ENCODE measurements at regions not wholly inside any gene's neighbourhood (a gene's known extent, or its start where the extent isn't known, plus 50 kb on each side); places are given as distances from the start of the nearest gene placed in this dataset.
"Not testable (repeated sequence)": the region's sequence is repeated elsewhere in the genome, so short reads cannot be mapped to it uniquely, and the experiment has no call there.

GRCh38 chr6:60382771-60383170 lies 1903.3 kb downstream of the KHDRBS2 start:
- not testable (repeated sequence) for H2AFZ ChIP-seq (ENCODE audit: low read depth, low read length); H3K4me2 ChIP-seq (ENCODE audit: low read length); H3K27me3 ChIP-seq (ENCODE audit: insufficient read depth, low read length); FAIRE-seq; DNase-seq (ENCODE audit: low read depth); H3K9me3 Mint-ChIP-seq (ENCODE audit: unreplicated experiment); H3K4me3 ChIP-seq (ENCODE audit: insufficient read depth, low read depth, low read length); H3K4me1 Mint-ChIP-seq (ENCODE audit: low read depth, unreplicated experiment); H4K20me1 ChIP-seq (ENCODE audit: insufficient read depth, low read length); H3K9ac ChIP-seq (ENCODE audit: low read length); H3K4me3 Mint-ChIP-seq (ENCODE audit: unreplicated experiment); H3K36me3 Mint-ChIP-seq (ENCODE audit: low read depth, unreplicated experiment); H3K79me2 ChIP-seq (ENCODE audit: insufficient read depth, low read length); H3K27me3 Mint-ChIP-seq (ENCODE audit: low read depth, unreplicated experiment); H3K36me3 ChIP-seq (ENCODE audit: insufficient read depth, low read length); H3K27ac ChIP-seq (ENCODE audit: low read depth, low read length); H3K27ac Mint-ChIP-seq (ENCODE audit: unreplicated experiment); H3K4me1 ChIP-seq (ENCODE audit: insufficient read depth, low read length); H3K9me3 ChIP-seq (ENCODE audit: insufficient read depth, low read depth, low read length)

DNA sequence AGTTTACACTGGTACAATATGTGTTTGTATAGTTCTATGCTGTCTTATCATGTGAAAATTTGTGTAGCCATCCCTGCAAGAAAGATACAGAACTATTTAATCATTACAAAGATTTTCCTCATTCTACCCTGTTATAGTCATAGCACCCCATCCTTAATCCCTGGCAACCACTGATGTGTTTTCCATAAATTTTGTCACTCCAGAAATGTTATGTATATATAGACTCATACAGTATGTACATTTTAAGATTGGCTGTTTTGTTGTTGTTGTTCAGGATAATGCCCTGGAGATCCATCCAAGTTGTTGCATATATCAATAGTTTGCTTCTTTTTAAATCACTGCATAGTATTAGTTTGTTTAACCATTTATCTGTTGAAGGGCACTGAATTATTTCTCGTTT lies 1911.9 kb downstream of the KHDRBS2 start:
- not testable (repeated sequence) for DNase-seq (ENCODE audit: low read depth); H4K20me1 ChIP-seq (ENCODE audit: insufficient read depth, low read length); H3K9me3 ChIP-seq (ENCODE audit: insufficient read depth, low read depth, low read length); H3K27me3 Mint-ChIP-seq (ENCODE audit: low read depth, unreplicated experiment); H3K36me3 Mint-ChIP-seq (ENCODE audit: low read depth, unreplicated experiment); H3K4me3 Mint-ChIP-seq (ENCODE audit: unreplicated experiment); H3K4me2 ChIP-seq (ENCODE audit: low read length); H2AFZ ChIP-seq (ENCODE audit: low read depth, low read length); FAIRE-seq; H3K4me3 ChIP-seq (ENCODE audit: insufficient read depth, low read depth, low read length); H3K4me1 ChIP-seq (ENCODE audit: insufficient read depth, low read length); H3K27ac Mint-ChIP-seq (ENCODE audit: unreplicated experiment); H3K36me3 ChIP-seq (ENCODE audit: insufficient read depth, low read length); H3K9me3 Mint-ChIP-seq (ENCODE audit: unreplicated experiment); H3K9ac ChIP-seq (ENCODE audit: low read length); H3K79me2 ChIP-seq (ENCODE audit: insufficient read depth, low read length); H3K27me3 ChIP-seq (ENCODE audit: insufficient read depth, low read length); H3K27ac ChIP-seq (ENCODE audit: low read depth, low read length); H3K4me1 Mint-ChIP-seq (ENCODE audit: low read depth, unreplicated experiment)

- H3K27ac Mint-ChIP-seq (ENCODE audit: unreplicated experiment); H3K4me3 ChIP-seq (ENCODE audit: insufficient read depth, low read depth, low read length); H3K4me1 ChIP-seq (ENCODE audit: insufficient read depth, low read length); H3K4me3 Mint-ChIP-seq (ENCODE audit: unreplicated experiment); H3K4me1 Mint-ChIP-seq (ENCODE audit: low read depth, unreplicated experiment); H3K27me3 ChIP-seq (ENCODE audit: insufficient read depth, low read length); H3K27me3 Mint-ChIP-seq (ENCODE audit: low read depth, unreplicated experiment); H3K36me3 Mint-ChIP-seq (ENCODE audit: low read depth, unreplicated experiment); H4K20me1 ChIP-seq (ENCODE audit: insufficient read depth, low read length); H3K36me3 ChIP-seq (ENCODE audit: insufficient read depth, low read length); H3K4me2 ChIP-seq (ENCODE audit: low read length); H2AFZ ChIP-seq (ENCODE audit: low read depth, low read length); H3K9ac ChIP-seq (ENCODE audit: low read length); H3K79me2 ChIP-seq (ENCODE audit: insufficient read depth, low read length); H3K9me3 ChIP-seq (ENCODE audit: insufficient read depth, low read depth, low read length); H3K9me3 Mint-ChIP-seq (ENCODE audit: unreplicated experiment); FAIRE-seq; H3K27ac ChIP-seq (ENCODE audit: low read depth, low read length): not testable (repeated sequence)
- DNase-seq (ENCODE audit: low read depth) = peak; percentile 0
Observed at GRCh38 chr6:60367800-60368199, 1918.2 kb downstream of the KHDRBS2 start.

DNA sequence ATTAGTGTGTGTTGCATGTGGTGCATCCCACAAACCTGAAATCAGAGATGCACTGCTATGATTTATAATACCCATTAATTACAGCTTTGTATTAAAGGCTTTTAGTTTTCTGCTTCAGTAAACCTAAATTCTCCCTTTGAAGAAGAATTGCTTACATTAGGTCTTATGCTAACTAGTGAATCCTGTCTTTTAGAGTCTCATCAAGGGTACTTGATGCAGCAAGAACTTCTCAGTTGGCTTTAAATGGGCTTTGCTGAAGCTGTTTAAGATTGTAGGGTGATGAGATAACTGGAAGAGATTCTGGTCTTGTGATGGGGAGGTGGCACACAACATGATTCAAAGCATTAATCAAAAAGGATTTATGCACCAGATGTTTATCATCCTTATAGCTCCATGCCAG lies 1920.1 kb downstream of the KHDRBS2 start:
- not testable (repeated sequence) for H3K27ac Mint-ChIP-seq (ENCODE audit: unreplicated experiment); H3K4me2 ChIP-seq (ENCODE audit: low read length); H3K4me1 Mint-ChIP-seq (ENCODE audit: low read depth, unreplicated experiment); H3K27me3 ChIP-seq (ENCODE audit: insufficient read depth, low read length); H3K9me3 ChIP-seq (ENCODE audit: insufficient read depth, low read depth, low read length); H2AFZ ChIP-seq (ENCODE audit: low read depth, low read length); H3K79me2 ChIP-seq (ENCODE audit: insufficient read depth, low read length); H3K36me3 ChIP-seq (ENCODE audit: insufficient read depth, low read length); H4K20me1 ChIP-seq (ENCODE audit: insufficient read depth, low read length); H3K36me3 Mint-ChIP-seq (ENCODE audit: low read depth, unreplicated experiment); H3K9ac ChIP-seq (ENCODE audit: low read length); H3K9me3 Mint-ChIP-seq (ENCODE audit: unreplicated experiment); H3K27me3 Mint-ChIP-seq (ENCODE audit: low read depth, unreplicated experiment); FAIRE-seq; H3K4me3 ChIP-seq (ENCODE audit: insufficient read depth, low read depth, low read length); H3K4me3 Mint-ChIP-seq (ENCODE audit: unreplicated experiment); DNase-seq (ENCODE audit: low read depth); H3K4me1 ChIP-seq (ENCODE audit: insufficient read depth, low read length); H3K27ac ChIP-seq (ENCODE audit: low read depth, low read length)

DNA sequence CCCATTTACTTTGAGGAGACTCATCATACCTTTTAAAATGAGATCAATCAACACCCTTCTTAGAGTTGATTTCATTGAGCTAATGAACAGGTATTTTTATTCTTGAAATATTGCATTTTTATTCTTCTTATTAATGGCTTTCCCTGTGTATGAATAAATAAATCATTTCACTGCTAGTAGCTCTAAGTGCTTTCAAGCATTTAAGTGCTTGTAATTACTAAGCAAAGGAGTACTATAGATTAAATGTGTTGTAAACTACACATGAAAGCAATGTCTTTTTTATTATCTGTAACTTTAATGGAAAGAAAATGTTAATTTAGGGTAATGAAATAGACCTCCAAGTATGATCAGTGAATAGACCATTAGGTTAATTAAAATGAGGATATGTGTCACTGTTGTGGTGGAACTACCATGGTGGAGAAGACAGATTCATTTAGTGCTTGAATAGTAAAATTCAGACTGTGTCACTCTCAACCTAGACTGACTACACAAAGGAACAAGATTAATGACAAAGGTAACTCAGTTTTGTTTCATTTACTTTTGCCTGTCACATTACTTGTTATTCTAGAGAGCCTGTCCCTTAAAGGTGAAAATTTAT lies 1943.5 kb downstream of the KHDRBS2 start:
- H3K4me3 Mint-ChIP-seq (ENCODE audit: unreplicated experiment); H3K27me3 ChIP-seq (ENCODE audit: insufficient read depth, low read length); H3K4me2 ChIP-seq (ENCODE audit: low read length); H3K36me3 ChIP-seq (ENCODE audit: insufficient read depth, low read length); H3K9me3 ChIP-seq (ENCODE audit: insufficient read depth, low read depth, low read length); H3K9ac ChIP-seq (ENCODE audit: low read length); H3K27me3 Mint-ChIP-seq (ENCODE audit: low read depth, unreplicated experiment); H3K4me3 ChIP-seq (ENCODE audit: insufficient read depth, low read depth, low read length); H3K36me3 Mint-ChIP-seq (ENCODE audit: low read depth, unreplicated experiment); H3K79me2 ChIP-seq (ENCODE audit: insufficient read depth, low read length); FAIRE-seq; H2AFZ ChIP-seq (ENCODE audit: low read depth, low read length); H3K27ac Mint-ChIP-seq (ENCODE audit: unreplicated experiment); DNase-seq (ENCODE audit: low read depth); H3K9me3 Mint-ChIP-seq (ENCODE audit: unreplicated experiment); H3K4me1 Mint-ChIP-seq (ENCODE audit: low read depth, unreplicated experiment); H3K4me1 ChIP-seq (ENCODE audit: insufficient read depth, low read length); H3K27ac ChIP-seq (ENCODE audit: low read depth, low read length); H4K20me1 ChIP-seq (ENCODE audit: insufficient read depth, low read length): not testable (repeated sequence)

- H3K27me3 Mint-ChIP-seq (ENCODE audit: low read depth, unreplicated experiment); H3K27ac Mint-ChIP-seq (ENCODE audit: unreplicated experiment); DNase-seq (ENCODE audit: low read depth); H3K79me2 ChIP-seq (ENCODE audit: insufficient read depth, low read length); H3K27me3 ChIP-seq (ENCODE audit: insufficient read depth, low read length); H3K9ac ChIP-seq (ENCODE audit: low read length); H3K4me1 ChIP-seq (ENCODE audit: insufficient read depth, low read length); FAIRE-seq; H4K20me1 ChIP-seq (ENCODE audit: insufficient read depth, low read length); H3K4me3 Mint-ChIP-seq (ENCODE audit: unreplicated experiment); H3K4me3 ChIP-seq (ENCODE audit: insufficient read depth, low read depth, low read length); H3K9me3 ChIP-seq (ENCODE audit: insufficient read depth, low read depth, low read length); H3K4me1 Mint-ChIP-seq (ENCODE audit: low read depth, unreplicated experiment); H3K36me3 Mint-ChIP-seq (ENCODE audit: low read depth, unreplicated experiment); H2AFZ ChIP-seq (ENCODE audit: low read depth, low read length); H3K4me2 ChIP-seq (ENCODE audit: low read length); H3K36me3 ChIP-seq (ENCODE audit: insufficient read depth, low read length); H3K9me3 Mint-ChIP-seq (ENCODE audit: unreplicated experiment); H3K27ac ChIP-seq (ENCODE audit: low read depth, low read length): not testable (repeated sequence)
Observed at GRCh38 chr6:60338328-60339071, 1947.5 kb downstream of the KHDRBS2 start.
